GM21529 (cell line): ENCODE measurements at regions not wholly inside any gene's neighbourhood (a gene's known extent, or its start where the extent isn't known, plus 50 kb on each side); places are given as distances from the start of the nearest gene placed in this dataset.
"Not testable (repeated sequence)": the region's sequence is repeated elsewhere in the genome, so short reads cannot be mapped to it uniquely, and the experiment has no call there.

Source experiments
- ATAC-seq: cut with Tn5 transposase; IDR thresholded peaks from one replicate; pipeline ENCODE4 v1.9.1; 2021; ENCODE audit not compliant: unreplicated experiment

DNA sequence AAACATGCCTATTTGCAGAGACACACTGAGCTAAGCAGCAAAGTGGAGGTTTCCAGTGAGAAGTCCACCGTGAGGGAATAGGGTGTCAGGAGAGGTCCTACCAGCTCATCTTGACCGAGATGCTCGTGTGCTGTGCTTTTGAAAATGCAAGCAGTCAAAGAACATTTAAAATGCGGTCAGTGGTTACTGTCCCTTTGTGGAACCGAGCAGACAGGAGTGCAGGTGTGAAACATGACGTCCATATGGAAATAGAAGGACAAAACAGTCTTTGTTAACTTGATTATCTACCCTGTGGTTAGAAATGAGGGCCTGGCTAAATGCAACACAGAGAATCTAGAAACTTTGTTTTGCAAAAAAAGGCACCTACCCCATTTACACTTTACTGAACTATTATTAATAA lies 473.3 kb downstream of the SPATA31A6 start:
- not testable (repeated sequence) for ATAC-seq

DNA sequence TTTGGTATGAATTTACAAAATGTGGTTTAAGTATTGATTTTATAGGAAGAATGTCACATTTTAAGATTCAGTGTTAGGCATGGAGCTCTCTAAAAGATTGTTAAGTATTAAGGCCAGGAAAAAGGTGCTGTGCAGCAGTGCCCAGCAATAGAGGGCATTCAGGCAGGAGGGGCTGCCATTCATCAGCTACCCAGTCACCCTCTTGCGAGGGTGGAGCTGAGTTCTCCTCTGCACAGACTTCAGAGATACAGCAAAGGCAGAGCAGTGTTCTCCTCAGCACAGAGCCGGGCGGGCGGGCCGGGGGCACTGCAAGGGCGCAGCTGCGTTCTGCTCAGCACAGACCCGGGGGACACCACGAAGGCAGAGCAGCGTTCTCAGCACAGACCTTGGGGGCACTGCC lies 474.0 kb downstream of the SPATA31A6 start:
- not testable (repeated sequence) for ATAC-seq

DNA sequence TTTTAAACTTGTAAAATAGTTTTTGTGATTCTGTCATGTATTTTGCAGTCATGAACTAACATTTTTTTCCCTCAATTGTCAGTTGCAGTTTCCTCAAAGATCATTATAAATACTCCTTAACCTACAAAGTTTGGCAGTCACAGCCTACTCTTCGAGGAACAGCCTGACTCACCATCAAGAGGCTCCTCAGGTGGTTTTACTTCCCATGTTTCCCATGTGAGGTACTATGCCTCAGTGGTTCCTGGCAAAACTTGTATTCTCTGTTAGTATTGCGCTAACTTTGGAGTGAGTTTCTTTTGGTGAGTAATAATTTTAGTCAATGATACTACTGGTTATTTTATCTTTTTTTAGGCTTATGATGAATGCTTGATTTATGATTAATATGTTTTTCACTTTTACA lies 513.7 kb downstream of the SPATA31A6 start:
- not testable (repeated sequence) for ATAC-seq

DNA sequence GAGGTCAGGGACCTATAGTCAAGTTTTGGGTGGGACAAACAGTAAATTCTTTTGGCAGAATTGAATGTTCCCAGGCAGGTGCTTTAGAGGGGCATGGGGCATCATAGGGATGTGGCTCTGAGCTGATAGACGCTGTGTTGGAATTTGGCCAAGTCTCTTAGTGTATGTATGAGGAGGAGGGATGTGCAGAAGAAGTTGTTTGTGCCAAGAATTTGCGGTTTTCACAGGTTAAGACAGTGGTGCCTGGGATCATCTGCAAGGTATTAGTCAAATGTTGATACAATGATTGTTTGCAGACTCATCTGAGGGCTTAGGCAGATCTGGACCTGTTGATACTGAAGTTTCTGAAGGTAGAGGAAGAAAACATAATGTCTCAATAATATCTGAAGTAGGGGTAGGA lies 519.4 kb downstream of the SPATA31A6 start:
- not testable (repeated sequence) for ATAC-seq

DNA sequence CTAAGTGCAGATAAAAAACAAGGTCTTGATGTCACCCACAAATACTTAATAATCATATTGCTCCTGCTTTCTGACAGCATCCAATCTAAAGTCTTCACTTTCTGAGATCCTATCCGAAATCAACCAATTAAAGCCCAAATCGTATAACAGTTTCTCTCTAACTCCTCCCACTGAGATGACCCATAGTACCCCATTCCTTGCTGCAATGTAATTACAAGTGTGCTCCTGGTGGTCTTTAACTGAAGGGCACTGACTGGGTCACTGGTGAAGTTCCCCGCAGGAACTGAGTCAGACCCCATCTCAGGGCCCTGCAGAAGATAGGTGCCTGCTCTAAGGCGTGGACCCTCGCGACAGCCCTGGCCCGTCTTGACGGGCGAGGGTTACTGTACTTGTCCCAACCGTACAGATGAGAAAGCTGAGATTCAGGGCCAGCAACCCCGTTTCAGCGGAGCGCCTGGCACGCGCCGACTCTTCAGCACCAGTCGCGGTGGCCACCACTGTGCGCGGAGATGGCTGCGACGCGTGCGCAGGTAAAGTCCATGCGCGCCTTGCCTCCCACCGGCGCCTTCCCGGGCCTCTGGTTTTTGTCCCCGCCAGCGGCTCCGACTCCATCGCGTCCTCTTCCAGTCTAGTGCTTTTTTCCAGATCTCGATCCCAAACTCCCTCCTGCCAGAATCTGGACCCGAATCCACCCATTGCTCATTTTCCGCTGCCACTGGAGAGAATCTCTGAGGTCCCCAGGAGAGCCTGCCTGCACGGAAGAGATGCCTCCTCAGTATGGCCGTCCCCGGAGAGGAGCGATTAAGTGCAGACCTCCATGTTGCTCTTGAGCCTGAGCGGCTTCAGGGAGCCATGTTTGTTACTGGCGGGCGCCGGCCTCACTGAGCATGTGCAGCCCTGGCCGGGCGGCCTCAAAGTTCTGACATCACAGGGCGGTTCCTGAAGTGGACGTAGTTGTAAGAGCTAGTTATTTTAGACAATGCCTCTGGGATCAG lies 541.7 kb downstream of the SPATA31A6 start:
- not testable (repeated sequence) for ATAC-seq

DNA sequence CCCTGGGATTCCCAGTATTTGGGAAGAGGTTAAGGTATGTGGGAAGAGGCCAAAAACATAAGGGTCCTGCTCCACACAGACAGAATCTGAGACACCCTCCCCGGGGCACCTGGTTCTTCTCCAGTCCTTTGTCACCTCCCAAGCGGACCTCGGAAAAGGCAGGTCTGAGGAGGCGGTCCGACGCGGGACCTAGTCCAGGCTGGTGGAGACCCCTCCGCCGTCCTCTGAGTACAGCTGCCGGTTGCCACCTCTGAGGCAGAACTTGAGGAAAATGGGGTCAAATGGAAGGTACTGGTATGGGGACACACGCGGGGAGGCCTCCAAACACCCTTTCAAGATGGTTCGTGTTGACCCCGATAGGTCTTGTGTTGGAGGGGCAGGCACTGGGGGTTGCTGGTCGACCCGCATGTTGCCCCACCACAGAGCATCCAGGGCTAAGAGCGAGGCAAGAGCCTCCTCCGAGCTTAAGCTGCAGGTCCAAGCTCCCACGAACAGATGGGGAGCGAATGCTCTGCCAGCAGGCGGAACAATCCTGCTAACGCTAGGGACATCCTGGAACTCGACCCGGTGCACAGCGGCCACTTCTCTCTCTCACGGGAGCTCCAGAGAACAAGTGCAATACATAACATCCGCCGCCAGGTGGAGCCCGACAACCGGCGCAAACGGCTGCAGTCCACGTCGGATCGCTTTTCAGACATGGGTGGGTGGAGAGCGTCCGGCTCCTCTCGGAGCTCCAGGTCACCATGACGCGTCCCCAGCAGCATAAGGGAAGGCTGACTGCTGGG lies 559.8 kb downstream of the SPATA31A6 start:
- peak; percentile 69 for ATAC-seq

DNA sequence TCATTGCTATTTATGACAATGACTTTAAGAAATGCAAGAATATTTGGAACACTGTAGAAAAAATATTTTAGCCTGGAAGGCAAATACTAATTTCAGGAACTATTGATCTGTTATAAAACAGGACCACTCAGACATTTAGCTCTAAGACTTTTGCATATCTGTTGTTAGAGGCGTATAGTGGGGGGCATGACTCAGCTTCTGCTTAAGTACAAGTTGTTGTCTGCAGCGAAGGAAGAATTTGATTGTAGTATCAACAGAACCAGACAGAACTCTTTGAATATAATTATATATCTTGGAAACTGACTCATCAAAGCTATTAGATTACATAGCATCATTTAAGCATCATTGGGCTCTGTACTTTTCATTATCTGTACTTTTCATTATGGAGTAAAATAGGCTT lies 573.8 kb downstream of the SPATA31A6 start:
- not testable (repeated sequence) for ATAC-seq

DNA sequence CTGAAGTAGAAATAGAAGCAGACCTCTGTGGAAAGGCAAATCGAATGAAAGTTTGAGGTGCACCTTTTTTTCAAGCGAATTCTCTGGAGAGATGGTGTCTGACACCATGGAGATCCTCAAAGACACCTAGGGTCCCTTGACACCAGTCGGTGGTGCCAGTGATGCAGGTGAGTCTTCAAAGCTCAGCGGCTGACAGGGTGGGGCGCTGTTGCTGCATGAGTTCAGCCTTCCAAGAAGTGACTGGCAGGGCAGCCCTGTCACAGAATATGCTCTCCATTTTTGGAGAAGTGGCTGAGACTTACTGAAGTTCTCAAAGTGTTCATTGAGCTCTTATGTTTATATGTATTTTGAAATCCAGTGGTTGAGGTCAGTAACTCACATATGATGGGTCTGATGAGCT lies 575.9 kb downstream of the SPATA31A6 start:
- ATAC-seq = not testable (repeated sequence)

DNA sequence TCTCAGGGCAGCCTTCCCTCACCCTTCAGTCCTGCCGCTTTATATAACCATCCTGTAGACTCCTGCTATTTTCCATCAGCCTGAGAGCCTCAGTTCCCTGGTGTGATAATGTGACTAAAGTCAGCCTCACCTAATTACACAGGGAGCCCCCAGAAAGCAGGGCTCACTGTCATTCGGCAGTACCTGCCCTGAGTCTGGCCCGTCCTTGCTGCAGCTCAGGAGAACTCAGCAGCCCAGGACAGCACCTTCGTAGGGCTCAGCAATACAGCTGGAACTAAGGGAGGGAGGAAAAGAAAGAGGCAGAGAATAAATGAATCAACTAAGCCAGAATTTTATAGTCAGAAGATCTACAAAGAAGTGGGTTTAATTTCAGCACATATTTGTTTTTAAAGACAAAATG lies 598.7 kb downstream of the SPATA31A6 start:
- not testable (repeated sequence) for ATAC-seq

DNA sequence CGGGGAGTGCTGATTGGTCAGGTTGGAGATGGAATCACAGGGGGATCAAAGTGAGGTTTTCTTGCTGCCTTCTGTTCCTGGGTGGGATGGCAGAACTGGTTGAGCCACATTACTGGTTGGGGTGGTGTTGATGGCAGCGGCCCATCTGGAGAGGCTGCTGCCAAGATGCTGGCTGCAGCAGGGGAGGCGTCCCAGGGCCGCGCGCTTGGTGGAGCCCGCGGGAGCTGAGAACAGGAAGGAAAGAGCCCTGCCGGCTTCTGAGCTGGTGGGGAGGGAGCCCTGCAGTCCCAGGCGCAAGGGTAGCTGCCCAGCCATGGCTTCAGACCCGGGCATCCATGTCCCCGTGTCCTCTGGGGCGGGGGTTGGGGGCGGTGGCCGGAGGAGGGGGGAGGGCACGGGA lies 609.3 kb downstream of the SPATA31A6 start:
- ATAC-seq = not testable (repeated sequence)

DNA sequence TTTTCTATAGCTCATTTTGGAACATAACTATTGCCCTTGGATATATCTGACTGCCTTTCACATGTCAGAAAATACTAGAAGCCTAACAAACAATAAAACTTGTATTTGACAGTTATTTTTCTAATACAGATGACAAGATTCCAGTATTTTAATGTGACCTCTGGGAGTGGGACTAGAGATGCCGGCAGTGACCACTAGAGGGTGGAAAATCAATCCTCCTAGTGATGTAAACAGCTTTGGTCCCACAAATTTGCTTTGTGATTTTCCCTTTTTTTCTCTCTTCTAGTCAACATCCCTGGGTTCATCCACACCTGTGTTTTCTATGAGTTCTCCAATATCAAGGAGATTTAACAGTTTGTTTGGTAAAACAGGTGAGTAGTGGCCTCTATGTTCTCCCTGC lies 615.1 kb downstream of the SPATA31A6 start:
- ATAC-seq = peak; percentile 76

DNA sequence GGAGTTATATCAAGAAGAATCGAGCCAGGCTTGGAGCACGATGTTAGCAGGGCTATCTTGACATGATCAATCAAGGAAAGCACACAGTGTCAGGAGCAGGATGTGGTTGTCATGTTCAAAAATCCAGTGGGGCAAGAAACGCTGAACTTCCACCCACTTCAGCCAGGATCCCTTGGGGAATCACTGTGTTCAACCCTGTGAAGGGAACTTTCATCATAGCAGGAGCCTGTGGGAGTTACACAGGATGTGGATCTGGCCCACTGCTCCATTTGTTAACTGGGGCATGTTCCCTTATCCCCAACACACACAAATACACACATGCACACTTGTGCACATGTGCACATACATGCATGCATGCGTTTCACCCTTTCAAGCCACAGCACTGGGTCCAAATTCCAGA lies 619.3 kb downstream of the SPATA31A6 start:
- ATAC-seq = not testable (repeated sequence)

DNA sequence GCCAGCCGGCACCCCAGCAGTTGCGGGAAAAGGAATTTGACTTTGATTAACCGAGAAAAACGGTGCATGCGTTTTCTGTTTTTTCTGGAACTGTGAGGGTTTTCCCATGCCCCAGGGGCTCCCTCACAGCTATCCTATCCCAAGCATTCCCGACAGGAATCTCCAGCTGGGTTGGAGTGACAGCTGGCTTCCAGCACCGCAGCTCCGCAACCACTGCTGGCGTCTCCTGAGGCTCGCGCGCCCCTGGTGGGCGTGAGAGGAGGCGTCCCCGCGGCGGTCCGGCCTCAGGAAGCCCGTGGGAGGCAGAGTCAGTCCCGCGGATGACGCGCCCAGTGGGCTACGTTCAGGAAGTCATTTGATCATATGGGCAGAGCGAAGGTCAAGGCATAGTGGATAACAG lies 623.2 kb downstream of the SPATA31A6 start:
- not testable (repeated sequence) for ATAC-seq

DNA sequence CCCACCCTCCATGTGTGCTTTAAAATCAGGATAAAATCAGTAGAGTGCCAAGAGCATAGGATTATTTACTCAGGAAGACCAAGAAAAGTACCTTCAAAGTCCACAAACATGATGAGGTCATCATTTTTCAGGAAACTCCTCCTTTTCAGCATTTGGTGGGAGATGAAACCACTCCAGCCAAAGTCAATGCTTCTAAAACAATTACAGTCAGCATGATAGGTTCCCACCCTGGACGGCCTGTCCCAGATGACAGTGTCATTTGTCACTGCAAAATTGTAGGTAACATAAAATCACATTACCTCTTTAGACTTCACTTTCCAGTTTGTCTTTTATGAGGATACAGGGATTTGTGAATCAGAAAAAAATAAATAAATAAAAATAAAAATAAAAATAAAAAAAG lies 638.0 kb downstream of the SPATA31A6 start:
- ATAC-seq = not testable (repeated sequence)

DNA sequence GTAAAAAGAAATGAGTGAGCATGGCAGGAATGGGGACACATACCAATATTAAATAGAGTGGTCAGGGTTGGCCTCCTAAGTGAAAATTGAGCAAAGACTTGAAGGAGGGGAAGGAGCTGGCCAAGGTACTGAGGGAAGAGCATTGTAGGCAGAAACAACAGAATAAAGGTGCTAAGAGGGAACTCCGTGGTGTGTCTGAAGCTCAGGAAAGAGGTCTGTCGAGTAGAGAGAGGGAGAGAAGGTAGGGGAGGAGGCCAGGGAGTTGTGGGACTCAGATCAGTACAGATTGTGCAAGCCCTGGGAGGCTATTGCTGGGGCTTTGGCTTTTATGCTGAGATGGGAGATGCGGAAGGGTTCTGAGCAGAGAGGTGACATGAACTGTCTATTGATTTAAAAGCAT lies 664.7 kb downstream of the SPATA31A6 start:
- not testable (repeated sequence) for ATAC-seq

DNA sequence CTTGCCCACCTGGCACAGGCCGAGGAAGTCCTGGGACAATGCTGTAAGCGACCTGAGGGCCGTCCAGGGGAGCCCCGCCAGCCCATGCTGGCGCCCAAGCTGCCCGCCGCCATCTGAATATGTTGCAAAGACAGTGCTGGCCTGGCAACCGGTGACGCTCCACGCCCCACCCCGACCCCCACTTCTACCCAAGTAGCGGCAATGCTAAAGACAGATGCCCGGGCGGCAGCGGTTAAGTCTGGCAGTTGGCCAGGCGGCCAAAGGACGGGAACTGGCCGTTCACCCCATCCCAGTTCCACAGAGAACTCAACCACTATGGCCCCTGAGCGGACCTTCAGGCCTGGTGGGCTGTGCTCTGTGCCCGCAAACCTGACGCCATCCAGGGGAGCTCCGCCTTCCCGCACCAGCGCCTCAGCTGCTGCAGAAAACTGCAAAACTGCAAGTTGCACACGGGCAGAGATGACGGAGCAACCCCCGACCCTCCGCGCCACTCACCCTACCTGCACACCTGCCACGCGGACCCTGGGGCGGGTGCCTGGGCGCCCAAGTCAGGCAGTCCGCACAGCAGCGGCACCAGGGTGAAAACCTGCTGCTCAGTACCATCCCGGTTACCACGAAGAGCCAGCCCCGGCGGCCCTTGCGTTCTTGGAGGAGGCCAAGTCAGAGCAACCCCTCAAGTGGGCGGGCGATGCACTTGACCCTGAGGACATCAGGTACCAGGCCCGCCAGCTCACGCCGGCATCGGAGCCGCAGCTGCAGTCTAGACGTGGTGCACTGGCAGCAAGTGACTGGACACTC lies 667.6 kb downstream of the SPATA31A6 start:
- not testable (repeated sequence) for ATAC-seq

DNA sequence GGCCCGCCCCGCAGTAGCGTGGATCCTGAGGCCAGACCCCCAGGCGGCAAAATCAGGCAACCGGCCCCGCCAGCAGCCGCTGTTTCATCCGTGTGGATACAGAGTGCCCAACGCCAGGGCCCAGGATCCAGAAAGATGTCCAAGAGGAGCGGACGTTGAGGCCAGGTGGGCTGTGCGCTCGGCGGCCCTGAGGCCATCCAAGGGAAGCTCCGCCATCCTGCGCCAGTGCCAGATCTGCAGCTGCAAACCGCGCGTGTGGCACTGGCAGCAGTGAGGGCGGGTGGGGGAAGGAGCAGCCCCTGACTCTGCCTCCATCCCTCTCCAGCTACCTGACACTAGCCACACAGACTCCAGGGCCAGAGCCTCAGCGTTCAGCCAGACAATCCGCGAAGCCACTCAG lies 668.2 kb downstream of the SPATA31A6 start:
- ATAC-seq = not testable (repeated sequence)

DNA sequence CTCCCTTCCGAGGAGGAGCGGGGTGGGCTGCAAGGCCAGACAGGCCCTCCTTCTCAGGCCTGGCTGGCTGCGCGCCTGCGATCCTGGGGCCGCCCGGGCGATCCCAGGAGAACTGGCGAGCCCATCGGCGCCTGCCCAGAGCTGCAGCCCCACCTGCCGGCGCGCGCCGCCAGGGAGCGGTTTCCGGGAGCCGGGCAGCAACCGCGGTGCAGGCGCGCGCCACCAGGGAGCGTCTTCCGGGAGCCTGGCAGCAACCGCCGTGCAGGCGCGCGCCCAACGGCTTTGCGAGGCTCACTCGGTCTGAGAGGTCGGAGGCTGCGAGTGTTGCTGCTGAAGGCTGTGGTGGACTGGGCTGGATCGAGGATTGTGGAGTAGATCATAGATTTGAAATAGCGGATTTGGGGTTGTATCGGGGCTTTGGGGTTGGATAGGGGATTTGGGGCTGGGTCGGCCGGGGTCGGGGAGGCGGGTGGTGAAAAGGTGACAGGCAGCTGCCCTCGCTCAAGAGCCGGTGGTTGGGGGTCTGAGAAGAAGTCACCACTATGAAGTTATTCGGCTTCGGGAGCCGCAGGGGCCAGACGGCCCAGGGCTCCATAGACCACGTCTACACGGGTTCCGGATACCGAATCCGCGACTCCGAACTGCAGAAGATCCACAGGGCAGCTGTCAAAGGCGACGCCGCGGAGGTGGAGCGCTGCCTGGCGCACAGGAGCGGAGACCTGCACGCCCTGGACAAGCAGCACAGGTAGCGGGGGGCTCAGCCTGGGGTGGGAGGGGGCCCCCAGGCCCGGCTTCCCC lies 668.9 kb downstream of the SPATA31A6 start:
- ATAC-seq = not testable (repeated sequence)

DNA sequence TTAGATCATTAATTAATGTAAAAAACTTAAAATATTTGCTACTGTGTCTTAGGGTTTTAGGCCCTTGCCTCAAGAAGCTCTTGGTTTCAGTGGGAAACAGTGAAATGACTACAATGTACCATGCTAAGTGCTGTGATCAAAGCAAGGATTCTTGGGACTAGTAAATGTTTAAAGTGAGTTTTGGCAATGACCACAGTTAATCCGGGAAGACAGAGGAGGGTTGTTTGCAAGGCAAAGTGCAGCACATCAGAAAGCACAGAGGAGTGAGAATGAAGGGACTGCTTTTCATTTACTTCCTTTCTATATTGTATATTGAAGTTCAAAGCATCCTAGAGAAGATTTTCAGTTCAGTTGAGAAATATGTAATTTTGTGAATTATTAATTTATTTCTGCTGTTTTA lies 676.7 kb downstream of the SPATA31A6 start:
- not testable (repeated sequence) for ATAC-seq

DNA sequence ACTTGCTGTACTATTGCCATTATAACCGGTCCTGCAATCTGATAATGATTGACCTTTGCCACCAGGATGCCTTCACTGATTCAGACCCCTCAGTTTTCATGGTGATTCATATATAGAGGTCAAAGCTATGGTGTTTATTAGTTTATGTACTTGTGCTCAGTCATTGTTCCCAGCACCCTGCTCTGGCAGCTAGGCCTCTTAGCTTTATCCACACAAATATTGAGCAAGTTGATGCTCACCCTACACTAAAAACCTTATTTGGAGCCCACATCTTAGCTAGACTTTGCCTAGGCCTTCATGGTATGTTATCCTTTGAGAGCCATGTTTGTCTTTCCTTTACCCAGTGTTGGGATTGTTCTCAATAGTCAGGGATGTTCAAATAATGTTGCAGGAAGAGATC lies 679.0 kb downstream of the SPATA31A6 start:
- ATAC-seq = not testable (repeated sequence)
